ENCODE measurements at regions not wholly inside any gene's neighbourhood (a gene's known extent, or its start where the extent isn't known, plus 50 kb on each side); places are given as distances from the start of the nearest gene placed in this dataset.

DNA sequence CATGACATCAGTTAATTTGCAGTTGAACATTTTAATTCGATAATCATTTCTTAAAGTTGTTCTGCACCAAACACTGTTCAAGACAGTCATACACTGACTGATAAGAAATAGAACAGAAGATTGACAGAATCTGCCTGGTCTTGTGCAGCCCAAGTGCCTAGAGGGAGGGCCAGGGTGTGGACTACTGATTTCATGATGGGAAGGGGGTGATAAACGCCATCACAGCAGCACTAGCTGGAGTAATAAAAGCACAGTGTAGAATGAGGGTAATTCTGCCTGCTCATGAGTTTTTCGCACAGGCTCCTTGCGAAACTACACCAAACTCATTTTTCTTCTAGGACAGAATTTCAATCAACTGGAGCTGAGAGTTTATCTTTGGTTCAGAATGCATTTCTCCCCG is 270.1 kb downstream of the ARL4A start:
- no peak for TF ChIP-seq EZH2 (IDR thresholded peaks at IDR 0.05; ENCODE audit: borderline replicate concordance, low read depth, low read length, severe bottlenecking)
- TF ChIP-seq, protein P1, sequence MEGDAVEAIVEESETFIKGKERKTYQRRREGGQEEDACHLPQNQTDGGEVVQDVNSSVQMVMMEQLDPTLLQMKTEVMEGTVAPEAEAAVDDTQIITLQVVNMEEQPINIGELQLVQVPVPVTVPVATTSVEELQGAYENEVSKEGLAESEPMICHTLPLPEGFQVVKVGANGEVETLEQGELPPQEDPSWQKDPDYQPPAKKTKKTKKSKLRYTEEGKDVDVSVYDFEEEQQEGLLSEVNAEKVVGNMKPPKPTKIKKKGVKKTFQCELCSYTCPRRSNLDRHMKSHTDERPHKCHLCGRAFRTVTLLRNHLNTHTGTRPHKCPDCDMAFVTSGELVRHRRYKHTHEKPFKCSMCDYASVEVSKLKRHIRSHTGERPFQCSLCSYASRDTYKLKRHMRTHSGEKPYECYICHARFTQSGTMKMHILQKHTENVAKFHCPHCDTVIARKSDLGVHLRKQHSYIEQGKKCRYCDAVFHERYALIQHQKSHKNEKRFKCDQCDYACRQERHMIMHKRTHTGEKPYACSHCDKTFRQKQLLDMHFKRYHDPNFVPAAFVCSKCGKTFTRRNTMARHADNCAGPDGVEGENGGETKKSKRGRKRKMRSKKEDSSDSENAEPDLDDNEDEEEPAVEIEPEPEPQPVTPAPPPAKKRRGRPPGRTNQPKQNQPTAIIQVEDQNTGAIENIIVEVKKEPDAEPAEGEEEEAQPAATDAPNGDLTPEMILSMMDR (IDR thresholded peaks at IDR 0.05; ENCODE audit: borderline replicate concordance, extremely low read depth, low read length, poor library complexity, severe bottlenecking) = no peak

Data from DND-41 (cell line).